ENCODE measurements at regions not wholly inside any gene's neighbourhood (a gene's known extent, or its start where the extent isn't known, plus 50 kb on each side); places are given as distances from the start of the nearest gene placed in this dataset.

- 86% methylated on average over 4 of the region's 4 CpGs for WGBS, 2 donors
- Histone ChIP-seq H3K27ac (no peak overlapping the region), H3K4me1 (no peaks in the 10 kb centered on the region), H3K36me3 (no peaks in the 10 kb centered on the region), H3K4me3 (replicated peaks in 1 of 3) (no peak overlapping the region), H3K9me3 (no peaks in the 10 kb centered on the region), H3K27me3 (no peaks in the 10 kb centered on the region)
- intact Hi-C loops (cut with DNase I), result no loop called here
- no peak for DNase-seq
- TF ChIP-seq POLR2A (IDR thresholded peaks at IDR 0.05) (no peak), CTCF (IDR thresholded peaks at IDR 0.05) (no peak)
These were observed 246.2 kb upstream of the SEMA3C start for GRCh38 chr7:81165070-81165469.

GRCh38 chr7:81162771-81163525 is 244.1 kb upstream of the SEMA3C start:
- intact Hi-C loops (cut with DNase I), result no loop called here
- Histone ChIP-seq H3K4me1 (no peaks in the 10 kb centered on the region), H3K27ac (no peak overlapping the region), H3K27me3 (no peaks in the 10 kb centered on the region), H3K9me3 (no peaks in the 10 kb centered on the region), H3K36me3 (no peaks in the 10 kb centered on the region), H3K4me3 (replicated peaks in 1 of 3) (no peak overlapping the region)
- whole genome bisulfite sequencing, 2 donors, result 94 to 95% methylated on average over 7 of the region's 7 CpGs
- DNase-seq, result no peak
- TF ChIP-seq CTCF (IDR thresholded peaks at IDR 0.05) (no peak), POLR2A (IDR thresholded peaks at IDR 0.05) (no peak)

GRCh38 chr7:81162234-81162633 is 243.4 kb upstream of the SEMA3C start:
- Histone ChIP-seq H3K4me1 (no peaks in the 10 kb centered on the region), H3K27me3 (no peaks in the 10 kb centered on the region), H3K36me3 (no peaks in the 10 kb centered on the region), H3K4me3 (replicated peaks in 1 of 3) (no peak overlapping the region), H3K9me3 (no peaks in the 10 kb centered on the region), H3K27ac (no peak overlapping the region)
- intact Hi-C loops (cut with DNase I), result no loop called here
- 90 to 92% methylated on average over 4 of the region's 4 CpGs for WGBS, 2 donors
- DNase-seq, result no peak
- TF ChIP-seq POLR2A (IDR thresholded peaks at IDR 0.05) (no peak), CTCF (IDR thresholded peaks at IDR 0.05) (no peak)

GRCh38 chr7:81161451-81162075 is 242.7 kb upstream of the SEMA3C start:
- H3K27ac ChIP-seq, result no peak overlapping the region
- no peaks in the 10 kb centered on the region for H3K9me3 ChIP-seq
- no peaks in the 10 kb centered on the region for H3K36me3 ChIP-seq
- no peaks in the 10 kb centered on the region for H3K4me1 ChIP-seq
- intact Hi-C loops (cut with DNase I), result no loop called here
- 71 to 75% methylated on average over 6 of the region's 6 CpGs for WGBS, 2 donors
- H3K4me3 ChIP-seq (replicated peaks in 1 of 3), result no peak overlapping the region
- TF ChIP-seq CTCF (IDR thresholded peaks at IDR 0.05) (no peak), POLR2A (IDR thresholded peaks at IDR 0.05) (no peak)
- no peaks in the 10 kb centered on the region for H3K27me3 ChIP-seq
- DNase-seq, result no peak

GRCh38 chr7:81159402-81159801 is 240.6 kb upstream of the SEMA3C start:
- WGBS, 2 donors, result 75 to 85% methylated on average over 2 of the region's 2 CpGs

More at GRCh38 chr7:81159402-81159801, 240.6 kb upstream of the SEMA3C start:
- H3K4me3 ChIP-seq (replicated peaks in 1 of 3), result no peak overlapping the region
- intact Hi-C loops (cut with DNase I), result no loop called here
- TF ChIP-seq CTCF (IDR thresholded peaks at IDR 0.05) (no peak), POLR2A (IDR thresholded peaks at IDR 0.05) (no peak)
- no peaks in the 10 kb centered on the region for H3K27me3 ChIP-seq
- no peak overlapping the region for H3K27ac ChIP-seq
- H3K9me3 ChIP-seq, result no peaks in the 10 kb centered on the region
- DNase-seq, result no peak
- H3K36me3 ChIP-seq, result no peaks in the 10 kb centered on the region
- H3K4me1 ChIP-seq, result no peaks in the 10 kb centered on the region

All from thyroid gland (tissue), 4 donors.